Trophoblast cell (in vitro differentiated cells and primary cell): ENCODE measurements at regions not wholly inside any gene's neighbourhood (a gene's known extent, or its start where the extent isn't known, plus 50 kb on each side); places are given as distances from the start of the nearest gene placed in this dataset.
"Not testable (repeated sequence)": the region's sequence is repeated elsewhere in the genome, so short reads cannot be mapped to it uniquely, and the experiment has no call there.

Experiments
- DNase-seq, 2 donors: peaks; one replicate each; pipeline ENCODE4 v3.0.0-alpha.2; 2016
- H2AFZ ChIP-seq: 2 replicates; pipeline ENCODE4 v1.6.1; 2013; ENCODE audit warnings: low read length, moderate library complexity, mild to moderate bottlenecking; ENCODE audit not compliant: insufficient read depth, poor library complexity
- H2AK5ac ChIP-seq: 2 replicates; pipeline ENCODE4 v1.6.1; 2013; ENCODE audit warnings: mild to moderate bottlenecking, low read length
- H2BK120ac ChIP-seq: 2 replicates; pipeline ENCODE4 v1.6.1; 2013; ENCODE audit warnings: low read length, mild to moderate bottlenecking, moderate library complexity; ENCODE audit not compliant: insufficient read depth, poor library complexity
- H2BK12ac ChIP-seq: 2 replicates; pipeline ENCODE4 v1.6.1; 2013; ENCODE audit warnings: mild to moderate bottlenecking, low read length, moderate library complexity
- H2BK5ac ChIP-seq: 2 replicates; pipeline ENCODE4 v1.6.1; 2013; ENCODE audit warnings: low read length, low read depth, moderate library complexity, mild to moderate bottlenecking; ENCODE audit not compliant: poor library complexity
- H3K14ac ChIP-seq: 2 replicates; pipeline ENCODE4 v1.6.1; 2013; ENCODE audit warnings: mild to moderate bottlenecking, low read length
- H3K18ac ChIP-seq: 2 replicates; pipeline ENCODE4 v1.6.1; 2013; ENCODE audit warnings: mild to moderate bottlenecking, low read length
- H3K23ac ChIP-seq: 2 replicates; pipeline ENCODE4 v1.6.1; 2013; ENCODE audit warnings: low read length
- H3K27ac ChIP-seq: 2 replicates; pipeline ENCODE4 v1.5.1; 2013; ENCODE audit warnings: low read depth, mild to moderate bottlenecking, inconsistent platforms, low read length, moderate library complexity
- H3K27me3 ChIP-seq: 2 replicates; pipeline ENCODE4 v1.6.1; 2013; ENCODE audit warnings: inconsistent platforms, mild to moderate bottlenecking, low read length, moderate library complexity; ENCODE audit not compliant: insufficient read depth
- H3K36me3 ChIP-seq, 2 experiments: 1 replicate in 1 of 2; 2 replicates in 1 of 2; pipeline ENCODE4 v1.6.1; 2013; ENCODE audit warnings: low read length in 2 of 2, mild to moderate bottlenecking in 2 of 2, moderate library complexity in 1 of 2; ENCODE audit not compliant: insufficient read depth in 2 of 2, control insufficient read depth in 1 of 2
- H3K4ac ChIP-seq: 2 replicates; pipeline ENCODE4 v1.6.1; 2013; ENCODE audit warnings: low read depth, mild to moderate bottlenecking, low read length, moderate library complexity
- H3K4me1 ChIP-seq, 2 experiments: 1 replicate in 1 of 2; 2 replicates in 1 of 2; pipeline ENCODE4 v1.6.1; 2013; ENCODE audit warnings: low read length in 2 of 2, mild to moderate bottlenecking in 2 of 2, moderate library complexity in 1 of 2; ENCODE audit not compliant: insufficient read depth in 2 of 2, control insufficient read depth in 1 of 2
- H3K4me2 ChIP-seq: 2 replicates; pipeline ENCODE4 v1.6.1; 2013; ENCODE audit warnings: inconsistent platforms, mild to moderate bottlenecking, low read length, moderate library complexity
- H3K4me3 ChIP-seq: 2 replicates; pipeline ENCODE4 v1.5.1; 2013; ENCODE audit warnings: mild to moderate bottlenecking, low read depth, low read length, inconsistent platforms
- H3K79me1 ChIP-seq: one replicate; pipeline ENCODE4 v1.6.1; 2013; ENCODE audit warnings: low read length
- H3K79me2 ChIP-seq: 2 replicates; pipeline ENCODE4 v1.6.1; 2013; ENCODE audit warnings: low read length, mild to moderate bottlenecking; ENCODE audit not compliant: control insufficient read depth, insufficient read depth, poor library complexity
- H3K9ac ChIP-seq: 2 replicates; pipeline ENCODE4 v1.6.1; 2013; ENCODE audit warnings: mild to moderate bottlenecking, low read length
- H3K9me3 ChIP-seq: 2 replicates; pipeline ENCODE4 v1.6.1; 2013; ENCODE audit warnings: low read depth, mild to moderate bottlenecking, control low read depth, inconsistent platforms, low read length; ENCODE audit not compliant: insufficient read depth
- H4K12ac ChIP-seq: 2 replicates; pipeline ENCODE4 v1.6.1; 2013; ENCODE audit warnings: low read depth, mild to moderate bottlenecking, low read length, moderate library complexity
- H4K8ac ChIP-seq: 2 replicates; pipeline ENCODE4 v1.6.1; 2013; ENCODE audit warnings: low read depth, mild to moderate bottlenecking, low read length, moderate library complexity
- H4K91ac ChIP-seq: one replicate; pipeline ENCODE4 v1.6.1; 2013; ENCODE audit warnings: low read depth, mild to moderate bottlenecking, low read length, moderate library complexity
- WGBS: extraction: QIAGEN DNeasy Blood & Tissue Kit; methylation state at CpG from one replicate; pipeline ENCODE4 v1.1.7; 2013; ENCODE audit warnings: missing lambda C conversion rate; ENCODE audit not compliant: insufficient read length, insufficient coverage; ENCODE audit errors: extremely low coverage; 5-methylcytosine and 5-hydroxymethylcytosine counted together

DNA sequence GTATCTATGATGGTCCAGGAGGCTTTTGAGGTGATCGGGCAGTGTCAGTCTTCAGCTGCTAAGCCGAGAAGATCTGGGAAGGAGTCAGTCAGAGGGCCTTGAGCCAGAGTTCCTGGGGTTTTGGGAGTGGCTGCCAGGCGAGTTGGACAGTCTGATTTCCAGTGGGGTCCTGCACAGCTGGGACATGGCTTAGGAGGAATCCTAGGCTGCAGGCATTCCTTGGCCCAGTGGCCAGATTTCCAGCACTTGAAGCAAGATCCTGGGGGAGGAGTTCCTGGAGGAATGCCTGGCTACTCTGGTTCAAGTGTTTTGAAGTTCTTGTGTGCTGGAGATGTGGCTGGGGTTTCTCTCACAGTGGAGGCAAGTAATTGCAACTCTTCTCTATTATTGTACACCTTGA, 271.3 kb downstream of the FGF10 start:
- H3K27ac ChIP-seq, H3K4me3 ChIP-seq, H3K27me3 ChIP-seq, H3K9me3 ChIP-seq, H3K9ac ChIP-seq, H4K12ac ChIP-seq, H2AK5ac ChIP-seq, H3K4ac ChIP-seq, H2AFZ ChIP-seq, H3K23ac ChIP-seq, H2BK120ac ChIP-seq, H4K91ac ChIP-seq, DNase-seq, H2BK12ac ChIP-seq, H3K79me1 ChIP-seq, H3K18ac ChIP-seq, H3K14ac ChIP-seq, H3K79me2 ChIP-seq, H3K4me2 ChIP-seq, H4K8ac ChIP-seq, H3K4me1 ChIP-seq, H2BK5ac ChIP-seq, H3K36me3 ChIP-seq: not testable (repeated sequence)
- no CpG with 5 or more reads among the region's 3 CpGs for WGBS

DNA sequence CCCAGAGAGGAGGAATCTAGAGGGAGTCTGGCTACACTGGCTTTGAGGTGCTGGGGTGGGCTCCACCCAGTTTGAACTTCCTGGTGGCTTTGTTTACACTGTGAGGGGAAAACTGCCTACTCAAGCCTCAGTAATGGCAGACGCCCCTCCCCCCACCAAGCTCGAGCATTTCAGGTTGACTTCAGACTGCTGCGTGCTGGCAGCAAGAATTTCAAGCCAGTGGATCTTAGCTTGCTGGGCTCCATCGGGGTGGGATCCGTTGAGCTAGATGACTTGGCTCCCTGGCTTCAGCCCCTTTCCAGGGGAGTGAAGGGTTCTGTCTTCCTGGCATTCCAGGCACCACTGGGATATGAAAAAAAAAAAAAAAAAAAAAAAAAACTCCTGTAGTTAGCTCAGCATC, 281.0 kb downstream of the FGF10 start:
- H3K9ac ChIP-seq, DNase-seq, H3K27ac ChIP-seq, H3K23ac ChIP-seq, H2AFZ ChIP-seq, H3K4me1 ChIP-seq, H3K79me1 ChIP-seq, H3K4me3 ChIP-seq, H3K4me2 ChIP-seq, H3K4ac ChIP-seq, H3K36me3 ChIP-seq, H3K18ac ChIP-seq, H2BK5ac ChIP-seq, H2BK120ac ChIP-seq, H3K27me3 ChIP-seq, H4K12ac ChIP-seq, H2AK5ac ChIP-seq, H3K9me3 ChIP-seq, H3K14ac ChIP-seq, H4K91ac ChIP-seq, H4K8ac ChIP-seq, H2BK12ac ChIP-seq, H3K79me2 ChIP-seq: not testable (repeated sequence)
- no CpG with 5 or more reads among the region's 5 CpGs for WGBS

DNA sequence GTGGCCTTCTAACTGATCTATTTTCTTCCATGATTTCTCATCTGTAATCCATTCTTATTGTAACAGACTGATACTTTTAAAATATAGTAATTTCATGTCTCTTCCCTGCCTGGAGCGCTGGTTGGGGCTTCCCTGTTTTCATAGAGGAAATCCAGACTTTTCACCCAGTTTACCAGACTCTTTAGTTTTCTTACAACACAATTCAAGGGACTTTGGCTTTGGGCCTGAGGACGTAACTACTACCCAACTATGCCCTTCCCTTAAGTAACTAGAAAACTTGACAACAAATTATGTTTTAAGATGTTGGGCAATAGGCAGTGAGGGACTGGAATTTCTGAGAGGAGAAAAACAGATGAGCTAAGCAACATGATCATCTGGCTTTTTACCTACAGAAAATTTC, 289.6 kb downstream of the FGF10 start:
- H3K4ac ChIP-seq = no peak overlapping the region
- no peaks in the 10 kb centered on the region for H3K9me3 ChIP-seq
- no peaks in the 10 kb centered on the region for H3K79me2 ChIP-seq
- no peak overlapping the region for H4K91ac ChIP-seq
- H3K36me3 ChIP-seq = no peaks in the 10 kb centered on the region
- no CpG with 5 or more reads among the region's 2 CpGs for WGBS
- no peaks in the 10 kb centered on the region for H3K4me1 ChIP-seq
- H3K4me3 ChIP-seq = no peak overlapping the region
- H3K4me2 ChIP-seq = no peak overlapping the region
- DNase-seq = no peak
- no peak overlapping the region for H4K12ac ChIP-seq
- no peak overlapping the region for H2BK12ac ChIP-seq
- no peak overlapping the region for H3K18ac ChIP-seq
- no peaks in the 10 kb centered on the region for H3K27me3 ChIP-seq
- no peak overlapping the region for H3K14ac ChIP-seq
- H3K9ac ChIP-seq = no peak overlapping the region
- H2BK5ac ChIP-seq = no peak overlapping the region
- no peak overlapping the region for H3K23ac ChIP-seq
- H3K27ac ChIP-seq = no peak overlapping the region
- H2AK5ac ChIP-seq = no peak overlapping the region
- no peak overlapping the region for H2AFZ ChIP-seq
- H4K8ac ChIP-seq = no peak overlapping the region
- no peak overlapping the region for H2BK120ac ChIP-seq
- no peaks in the 10 kb centered on the region for H3K79me1 ChIP-seq

DNA sequence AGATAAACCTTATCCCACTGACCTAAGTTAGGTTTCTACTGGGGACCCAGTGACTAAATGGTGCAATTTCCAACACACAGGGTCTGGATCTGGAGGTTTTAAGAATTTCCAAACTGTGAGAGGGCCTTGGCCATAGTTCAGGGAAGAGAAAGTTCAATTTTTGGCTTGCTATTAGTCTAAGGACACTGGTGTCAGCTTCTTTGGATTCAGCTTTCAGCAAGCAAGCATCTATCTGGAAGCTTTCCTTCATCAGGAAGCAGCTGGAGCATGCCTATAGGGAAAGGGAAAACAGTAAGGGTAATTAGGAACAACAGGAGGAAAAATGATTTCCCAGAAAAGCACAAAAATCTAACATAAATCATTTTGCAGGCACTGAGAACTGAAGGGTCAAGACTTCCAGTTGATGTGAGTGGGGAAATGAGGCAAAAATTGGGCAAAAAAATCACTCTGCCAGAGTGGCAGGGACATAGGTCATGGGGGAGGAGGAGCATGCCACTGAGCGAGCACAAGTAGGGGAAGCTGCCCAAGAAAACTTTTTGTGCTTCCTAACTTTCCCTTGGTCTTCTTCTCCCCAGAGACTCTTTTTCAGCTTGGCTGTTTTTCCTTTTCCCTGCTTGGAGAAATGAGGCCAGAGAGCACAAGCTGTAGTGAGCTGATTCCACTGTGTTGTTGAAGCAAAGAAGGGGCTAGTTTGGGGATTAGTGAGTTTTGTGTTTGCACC, 299.6 kb downstream of the FGF10 start:
- Histone ChIP-seq H3K14ac (no peak overlapping the region), H3K36me3 (no peaks in the 10 kb centered on the region), H2BK5ac (no peak overlapping the region), H2BK120ac (no peak overlapping the region), H3K4me2 (no peak overlapping the region), H3K9ac (no peak overlapping the region), H3K9me3 (no peaks in the 10 kb centered on the region), H3K27ac (no peak overlapping the region), H4K12ac (no peak overlapping the region), H3K4ac (no peak overlapping the region), H3K79me1 (no peaks in the 10 kb centered on the region), H2AFZ (no peak overlapping the region), H3K23ac (no peak overlapping the region), H3K4me1 (no peaks in the 10 kb centered on the region), H4K8ac (no peak overlapping the region), H3K18ac (no peak overlapping the region), H4K91ac (no peak overlapping the region), H3K4me3 (no peak overlapping the region), H2BK12ac (no peak overlapping the region), H3K79me2 (no peaks in the 10 kb centered on the region), H2AK5ac (no peak overlapping the region), H3K27me3 (no peaks in the 10 kb centered on the region)
- no peak for DNase-seq
- no CpG with 5 or more reads among the region's 1 CpG for WGBS
